K562 (cell line): ENCODE measurements at regions not wholly inside any gene's neighbourhood (a gene's known extent, or its start where the extent isn't known, plus 50 kb on each side); places are given as distances from the start of the nearest gene placed in this dataset.

Experiments used
- ATAC-seq: fragments of 200-7000 bp; cut with Tn5 transposase; 3 replicates; pipeline ENCODE4 v1.9.1; 2020; ENCODE audit warnings: moderate library complexity
- BruUV-seq: library from RNA; stranded (reverse); fragments of 400-500 nt; replicated peaks from 2 replicates; lab custom pipeline; 2021; lab: Mats Ljungman, UMichigan
- CTCF ChIA-PET: fragments of 300-600 bp; formaldehyde crosslinking; extraction: SDS; loops from one replicate; lab custom pipeline; 2021; ENCODE audit warnings: low intra/inter-chr PET ratio; lab: Yijun Ruan, JAX
- POLR2A ChIA-PET: fragments of 300-600, 350-650 bp; sonication (Branson Sonifier 250); formaldehyde crosslinking; extraction: SDS; loops from one replicate; lab custom pipeline; 2021; ENCODE audit warnings: antibody characterized with exemption, inconsistent platforms; lab: Yijun Ruan, JAX
- DNase-seq, 4 experiments: peaks; one replicate each; pipeline versions ENCODE4 v3.0.0 to v3.0.0-alpha.2; 2011 to 2018; ENCODE audit warnings: low spot score in 3 of 4, mixed read lengths in 3 of 4; ENCODE audit errors: extremely low read depth in 1 of 4
- FAIRE-seq: peaks from 2 replicates; lab custom pipeline; 2011; peaks lifted over from hg19 to GRCh38; lab: Jason Lieb, UNC
- H2AFZ ChIP-seq: 2 replicates; pipeline ENCODE4 v1.6.0; 2011; ENCODE audit warnings: low read depth, low read length, control low read depth, inconsistent platforms
- H3K27ac ChIP-seq: fragments of 200-600 bp; 3 replicates; pipeline ENCODE4 v1.8.0; 2011; ENCODE audit warnings: low read depth, mild to moderate bottlenecking, control low read depth, inconsistent platforms, low read length, moderate library complexity, mixed read lengths; ENCODE audit errors: extremely low read depth
- H3K27me3 ChIP-seq, 2 experiments: fragments of 300-600 bp in 1 of 2; 2 replicates in 1 of 2; 3 replicates in 1 of 2; pipeline versions ENCODE4 v1.6.0 to v1.8.0; 2011; ENCODE audit warnings: inconsistent platforms in 2 of 2, low read length in 2 of 2, mild to moderate bottlenecking in 1 of 2, mixed read lengths in 1 of 2, moderate library complexity in 1 of 2; ENCODE audit not compliant: control insufficient read depth in 2 of 2, insufficient read depth in 2 of 2
- H3K36me3 ChIP-seq: fragments of 300-600 bp; 3 replicates; pipeline ENCODE4 v1.8.0; 2011; ENCODE audit warnings: mild to moderate bottlenecking, low read length, inconsistent platforms; ENCODE audit not compliant: control insufficient read depth, insufficient read depth
- H3K4me1 ChIP-seq, 2 experiments: fragments of 200-600 bp in 1 of 2; replicated peaks in 1 of 2; 2 replicates in 1 of 2; 3 replicates in 1 of 2; pipeline versions ENCODE4 v1.5.1 to v1.8.0; 2011; ENCODE audit warnings: inconsistent platforms in 2 of 2, low read length in 2 of 2, mild to moderate bottlenecking in 1 of 2, mixed read lengths in 1 of 2, moderate library complexity in 1 of 2; ENCODE audit not compliant: control insufficient read depth in 2 of 2, insufficient read depth in 2 of 2
- H3K4me2 ChIP-seq: 2 replicates; pipeline ENCODE4 v1.6.1; 2011; ENCODE audit warnings: low read length, control low read depth, inconsistent platforms, mixed read lengths; ENCODE audit not compliant: insufficient read depth
- H3K4me3 ChIP-seq: fragments of 200-600 bp; sonication (generic), shearing (Covaris generic); 2 replicates; pipeline ENCODE4 v1.5.1; 2016; ENCODE audit warnings: control low read depth, inconsistent platforms
- H3K79me2 ChIP-seq: fragments of 200-600 bp; 3 replicates; pipeline ENCODE4 v1.8.0; 2011; ENCODE audit warnings: low read length, inconsistent platforms; ENCODE audit not compliant: control insufficient read depth, insufficient read depth
- H3K9ac ChIP-seq, 2 experiments: 2 replicates each; pipeline versions ENCODE4 v1.6.0 to v1.6.1; 2011; ENCODE audit warnings: low read depth in 2 of 2, low read length in 2 of 2, control low read depth in 1 of 2, inconsistent platforms in 1 of 2, mild to moderate bottlenecking in 1 of 2, mixed read lengths in 1 of 2; ENCODE audit not compliant: insufficient read depth in 1 of 2
- H3K9me1 ChIP-seq: one replicate; pipeline ENCODE4 v1.6.0; 2011; ENCODE audit warnings: inconsistent platforms, mild to moderate bottlenecking, low read length, moderate library complexity; ENCODE audit not compliant: control insufficient read depth, insufficient read depth
- H3K9me3 ChIP-seq: replicated peaks from 2 replicates; pipeline ENCODE4 v1.5.1; 2011; ENCODE audit warnings: low read depth, low read length, inconsistent platforms; ENCODE audit not compliant: control insufficient read depth, insufficient read depth
- H4K20me1 ChIP-seq: replicated peaks from 2 replicates; pipeline ENCODE4 v1.6.1; 2011; ENCODE audit warnings: low read length, inconsistent platforms, mixed read lengths; ENCODE audit not compliant: control insufficient read depth, insufficient read depth
- EP300 ChIP-seq: IDR thresholded peaks from 2 replicates; pipeline ENCODE4 v1.6.1; 2012; ENCODE audit warnings: low read length, improper control_type of control experiment
- HEY1 ChIP-seq: fragments of 250-450 bp; sonication (Bioruptor Pico); IDR thresholded peaks from 2 replicates; pipeline ENCODE4 v1.5.0; 2020; ENCODE audit warnings: mild to moderate bottlenecking, moderate library complexity, borderline replicate concordance
- NR3C1 ChIP-seq: sonication (generic); formaldehyde crosslinking; IDR thresholded peaks from 2 replicates; pipeline ENCODE4 v1.8.1; 2022; ENCODE audit warnings: missing genetic modification reagents
- YY1 ChIP-seq, 3 experiments: IDR thresholded peaks; 2 replicates each; pipeline ENCODE4 v1.6.1; 2011; ENCODE audit warnings: low read length in 2 of 3, mild to moderate bottlenecking in 2 of 3, moderate library complexity in 2 of 3, borderline replicate concordance in 1 of 3, control low read depth in 1 of 3, low read depth in 1 of 3; ENCODE audit not compliant: insufficient read depth in 3 of 3, insufficient replicate concordance in 2 of 3, control insufficient read depth in 1 of 3, insufficient read length in 1 of 3; ENCODE audit errors: extremely low read depth in 1 of 3
- WGBS: fragments of 100-300 bp; shearing (Covaris generic); methylation state at CpG from one replicate; pipeline ENCODE4 v1.1.6; 2016; ENCODE audit warnings: low coverage, mixed read lengths; ENCODE audit not compliant: insufficient coverage; ENCODE audit errors: missing lambda C conversion rate; 5-methylcytosine and 5-hydroxymethylcytosine counted together
- in situ Hi-C: fragments of 300-500 bp; cut with MboI; formaldehyde crosslinking; loops from 4 replicates; pipeline ENCODE4 v1.15.0; 2018; ENCODE audit warnings: inconsistent platforms, mixed read lengths
- intact Hi-C: fragments of 100-400 bp; cut with micrococcal nuclease; formaldehyde crosslinking; loops from 2 replicates; pipeline ENCODE4 v1.14.2; 2022
- TF ChIP-seq, protein P1 (sequence below): fragments of 250-450 bp; sonication (Bioruptor Pico); IDR thresholded peaks from 2 replicates; pipeline ENCODE4 v1.4.0; 2020; ENCODE audit warnings: borderline replicate concordance

DNA sequence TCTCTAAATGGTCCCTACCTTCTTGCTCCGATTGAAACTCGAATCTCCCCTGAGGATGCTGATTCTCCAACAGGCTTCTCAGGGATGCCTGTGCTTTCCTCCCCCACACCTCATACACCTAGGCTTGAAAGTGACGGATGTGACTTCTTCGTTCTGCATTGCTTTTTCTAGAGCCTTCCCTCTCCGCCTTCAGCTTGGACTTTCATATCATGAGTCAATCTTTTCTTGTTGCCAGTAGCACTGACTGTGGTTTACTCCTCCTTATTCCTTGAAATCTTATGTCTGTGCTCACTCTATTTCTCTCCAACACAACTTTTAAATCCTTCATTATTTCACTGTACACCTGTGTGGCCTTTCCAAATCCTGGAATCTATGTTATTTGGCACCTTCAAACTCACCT lies 451.4 kb downstream of the TMX3 start:
- Histone ChIP-seq H3K9ac (no peak overlapping the region), H3K4me1 (no peaks in the 10 kb centered on the region), H3K9me3 (no peaks in the 10 kb centered on the region), H3K79me2 (no peaks in the 10 kb centered on the region), H3K27ac (no peak overlapping the region), H3K36me3 (no peaks in the 10 kb centered on the region), H3K9me1 (no peaks in the 10 kb centered on the region), H3K4me2 (no peak overlapping the region), H3K27me3 (no peaks in the 10 kb centered on the region), H4K20me1 (no peaks in the 10 kb centered on the region)
- in situ Hi-C loops = no loop called here
- intact Hi-C loops = no loop called here
- WGBS = 2% methylated on average over 5 of the region's 5 CpGs
- ChIA-PET CTCF (no interaction called here), POLR2A (no interaction called here)
- no peak for ATAC-seq
- no TSS peak for BruUV-seq
- TF ChIP-seq, protein P1, sequence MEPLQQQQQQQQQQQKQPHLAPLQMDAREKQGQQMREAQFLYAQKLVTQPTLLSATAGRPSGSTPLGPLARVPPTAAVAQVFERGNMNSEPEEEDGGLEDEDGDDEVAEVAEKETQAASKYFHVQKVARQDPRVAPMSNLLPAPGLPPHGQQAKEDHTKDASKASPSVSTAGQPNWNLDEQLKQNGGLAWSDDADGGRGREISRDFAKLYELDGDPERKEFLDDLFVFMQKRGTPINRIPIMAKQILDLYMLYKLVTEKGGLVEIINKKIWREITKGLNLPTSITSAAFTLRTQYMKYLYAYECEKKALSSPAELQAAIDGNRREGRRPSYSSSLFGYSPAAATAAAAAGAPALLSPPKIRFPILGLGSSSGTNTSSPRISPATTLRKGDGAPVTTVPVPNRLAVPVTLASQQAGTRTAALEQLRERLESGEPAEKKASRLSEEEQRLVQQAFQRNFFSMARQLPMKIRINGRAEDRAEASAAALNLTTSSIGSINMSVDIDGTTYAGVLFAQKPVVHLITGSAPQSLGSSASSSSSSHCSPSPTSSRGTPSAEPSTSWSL (CRISPR knock-in tag) = no peak
- TF ChIP-seq EP300 = no peak
- TF ChIP-seq, all 486 proteins: peak for 0
- no peak for FAIRE-seq
- no peak for DNase-seq
- Histone ChIP-seq H2AFZ (no peak overlapping the region), H3K4me3 (no peak overlapping the region)

DNA sequence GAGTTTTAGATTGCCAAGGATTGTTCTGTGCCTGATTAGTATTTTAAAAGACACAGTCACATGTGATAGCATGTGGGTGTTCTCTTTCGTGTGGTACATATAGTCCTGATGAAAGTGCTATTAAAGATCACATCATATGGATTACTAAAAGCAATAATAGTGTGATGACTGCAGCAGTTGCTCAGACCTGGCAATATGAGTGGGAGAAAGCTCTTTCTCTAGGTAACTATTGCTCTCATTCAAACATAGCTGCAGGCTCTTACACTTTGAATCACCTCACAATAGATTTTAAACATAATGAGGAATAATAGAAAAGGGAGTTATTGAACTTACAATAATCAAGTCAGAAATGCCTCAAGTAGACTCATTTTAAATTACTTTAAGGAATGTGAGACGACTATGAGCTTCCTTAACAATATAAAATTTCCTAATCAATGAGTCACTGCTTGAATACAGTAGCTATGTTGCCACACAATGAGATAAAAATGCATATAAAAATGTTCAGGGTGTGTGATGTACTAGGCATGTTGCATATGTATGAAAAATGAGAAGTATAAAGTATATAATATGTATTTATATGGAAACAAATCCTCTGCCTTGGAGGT lies 452.1 kb downstream of the TMX3 start:
- Histone ChIP-seq H3K27ac (no peak overlapping the region), H3K36me3 (no peaks in the 10 kb centered on the region), H3K9me1 (no peaks in the 10 kb centered on the region), H2AFZ (no peak overlapping the region), H3K4me3 (no peak overlapping the region), H3K9me3 (no peaks in the 10 kb centered on the region), H3K4me1 (no peaks in the 10 kb centered on the region), H4K20me1 (no peaks in the 10 kb centered on the region), H3K27me3 (no peaks in the 10 kb centered on the region), H3K79me2 (no peaks in the 10 kb centered on the region), H3K9ac (no peak overlapping the region), H3K4me2 (no peak overlapping the region)
- no TSS peak for BruUV-seq
- intact Hi-C loops = no loop called here
- WGBS = 0% methylated on average over 2 of the region's 2 CpGs
- ChIA-PET POLR2A (no interaction called here), CTCF (no interaction called here)
- ATAC-seq (no peak), DNase-seq (no peak), FAIRE-seq (no peak)
- in situ Hi-C loops = no loop called here
- TF ChIP-seq NR3C1 (CRISPR knock-in tag) (no peak), YY1 (IDR thresholded peaks at IDR 0.05; ENCODE audit: borderline replicate concordance in 1 of 3, control insufficient read depth in 1 of 3, extremely low read depth in 1 of 3, insufficient read depth in 3 of 3, insufficient read length in 1 of 3, insufficient replicate concordance in 2 of 3, low read depth in 1 of 3, low read length in 2 of 3) (no peak), HEY1 (CRISPR knock-in tag) (no peak)
